NCI-H2227 treated with DMSO at 0.1 percent for 48 hours (cell line): ENCODE measurements at regions not wholly inside any gene's neighbourhood (a gene's known extent, or its start where the extent isn't known, plus 50 kb on each side); places are given as distances from the start of the nearest gene placed in this dataset.
"Not testable (repeated sequence)": the region's sequence is repeated elsewhere in the genome, so short reads cannot be mapped to it uniquely, and the experiment has no call there.

Experiments used
- DNase-seq: peaks from one replicate; lab custom pipeline; 2025; lab: John Stamatoyannopoulos, UW

DNA sequence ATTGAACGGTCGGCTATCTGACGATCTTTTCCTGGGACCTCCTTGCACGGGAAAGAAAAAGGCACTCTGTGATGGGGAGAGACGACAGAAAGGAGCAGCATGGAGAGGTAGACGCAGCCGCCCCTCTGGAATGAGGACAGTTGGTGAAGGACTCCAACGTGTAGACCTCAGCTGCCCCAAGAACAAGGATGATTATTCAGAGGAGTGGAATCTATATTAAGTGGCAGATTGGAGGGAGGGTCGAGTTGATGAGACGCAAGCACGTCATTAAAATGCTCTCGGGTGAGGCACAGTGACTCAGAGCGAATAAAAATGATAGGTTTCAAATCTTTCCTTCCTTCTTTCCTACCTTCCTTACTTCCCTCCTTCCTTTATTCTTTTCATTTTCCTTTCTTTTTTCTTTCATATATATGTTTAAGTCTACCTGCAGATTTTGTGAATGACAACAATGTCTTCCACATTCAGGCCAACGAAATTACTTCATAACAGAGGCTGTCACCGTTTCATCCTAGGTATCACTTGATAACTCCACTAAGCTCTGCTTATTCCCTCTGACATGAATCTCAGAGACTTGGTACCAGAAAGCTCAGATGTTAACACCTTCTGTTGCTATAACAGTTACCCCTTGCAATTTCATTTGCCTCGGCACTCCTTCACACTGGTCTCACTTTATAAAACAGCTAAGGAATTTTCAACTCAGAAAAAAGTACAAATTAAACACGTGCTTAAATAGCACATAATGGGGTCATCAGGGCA is 110.0 kb upstream of the PPARGC1A start:
- DNase-seq, result no peak

GRCh38 chr4:23993373-23993772 is 103.5 kb upstream of the PPARGC1A start:
- DNase-seq, result no peak

DNA sequence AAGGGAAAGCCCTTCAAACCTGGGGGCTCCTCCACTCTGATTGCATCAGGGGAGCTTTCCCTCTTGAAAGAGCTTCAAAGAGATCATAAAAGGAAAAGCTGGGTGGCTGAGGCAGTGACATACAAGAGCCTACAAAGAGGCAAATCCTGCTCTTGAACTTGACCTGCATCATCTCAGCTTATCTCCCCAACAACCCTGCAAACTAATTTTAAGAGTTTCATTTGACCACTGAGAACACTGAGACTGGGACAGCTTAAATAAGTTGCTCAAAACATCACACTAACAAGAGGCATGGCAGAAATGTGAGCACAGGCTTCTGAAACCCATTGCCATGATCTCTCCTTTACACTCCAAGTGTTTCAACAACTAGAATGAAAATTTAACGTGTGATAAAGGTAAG is 101.6 kb upstream of the PPARGC1A start:
- no peak for DNase-seq

GRCh38 chr4:23986270-23986669 is 96.4 kb upstream of the PPARGC1A start:
- no peak for DNase-seq

DNA sequence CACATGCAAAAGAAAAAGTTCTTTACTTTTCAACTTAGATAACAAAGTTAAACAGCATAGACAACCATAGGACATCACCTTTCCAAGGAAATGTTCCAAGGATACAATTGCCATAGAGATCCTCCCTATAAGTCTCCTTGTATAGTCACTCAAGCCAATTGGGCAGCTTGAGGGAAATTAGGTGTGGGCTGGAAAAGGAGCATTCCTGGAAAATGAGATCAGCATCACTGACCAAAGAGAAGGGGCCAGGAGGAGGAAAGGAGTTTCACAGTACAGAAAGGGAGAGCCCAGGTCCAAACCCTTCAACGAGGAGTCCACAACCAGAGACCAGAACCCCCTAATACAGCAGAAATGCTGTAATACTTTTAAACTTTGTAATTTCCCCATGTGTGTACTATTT is 91.5 kb upstream of the PPARGC1A start:
- no peak for DNase-seq

GRCh38 chr4:23979534-23979933 is 89.7 kb upstream of the PPARGC1A start:
- DNase-seq, result no peak

DNA sequence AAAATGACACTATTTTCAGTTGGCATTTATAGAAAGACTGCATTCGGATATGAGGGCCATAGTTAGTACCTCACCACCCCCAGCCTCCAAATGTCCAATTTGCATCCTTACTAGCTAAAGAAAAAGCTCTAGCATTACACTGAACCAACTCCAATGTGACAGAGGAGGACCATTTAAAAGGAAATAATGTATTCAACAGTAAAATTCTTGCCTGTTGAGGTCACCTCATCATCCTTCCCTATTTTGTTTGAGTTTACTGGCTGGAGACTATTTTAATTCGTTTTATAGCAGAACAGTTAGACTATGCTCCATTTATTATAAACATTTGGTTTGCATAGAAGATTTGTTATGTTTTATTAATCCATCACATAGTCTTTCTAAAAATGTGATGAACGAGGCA is 88.2 kb upstream of the PPARGC1A start:
- DNase-seq, result no peak

DNA sequence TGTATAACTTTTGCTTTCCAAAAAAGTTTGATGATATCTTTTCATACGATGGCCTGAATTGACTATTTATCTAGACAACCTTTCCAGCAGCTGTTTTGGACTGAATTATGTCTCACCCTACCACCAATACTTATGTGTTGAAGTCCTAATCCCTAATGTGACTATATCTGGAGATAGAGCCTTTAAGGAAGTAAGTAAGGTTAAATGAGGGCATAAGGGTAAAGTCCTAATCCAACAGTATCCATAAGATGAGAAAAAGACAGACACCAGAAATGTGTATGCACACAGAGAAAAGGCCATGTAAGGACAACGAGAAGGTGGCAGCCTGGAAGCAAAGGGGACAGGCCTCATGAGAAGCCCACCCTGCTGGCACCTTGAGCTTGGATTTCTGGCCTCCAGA is 86.6 kb upstream of the PPARGC1A start:
- DNase-seq, result no peak

DNA sequence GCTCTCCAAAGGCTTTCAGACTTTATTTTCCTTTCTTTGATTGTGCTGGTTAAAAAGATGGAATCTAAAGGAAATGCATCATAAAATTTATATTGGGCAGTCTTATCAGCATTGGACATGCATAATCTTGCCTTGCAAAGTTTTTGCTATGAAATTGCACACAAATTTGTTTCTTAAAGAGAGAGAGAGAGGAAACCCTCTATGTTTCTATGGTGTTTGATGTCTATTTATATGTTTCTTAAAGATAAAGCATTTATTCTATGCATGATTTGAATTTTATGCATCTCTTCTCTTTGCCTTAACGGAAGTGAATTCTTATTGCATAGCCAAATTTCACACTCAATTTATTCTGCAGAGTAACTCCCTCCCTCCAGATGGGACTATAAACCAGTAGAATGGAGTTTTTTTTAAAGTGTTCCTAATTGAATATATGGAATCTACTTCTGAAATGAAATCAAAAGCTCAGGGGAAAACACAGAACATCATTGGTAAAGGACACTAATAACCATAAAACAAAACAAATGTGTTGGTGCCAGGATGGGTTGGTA is 83.5 kb upstream of the PPARGC1A start:
- no peak for DNase-seq

DNA sequence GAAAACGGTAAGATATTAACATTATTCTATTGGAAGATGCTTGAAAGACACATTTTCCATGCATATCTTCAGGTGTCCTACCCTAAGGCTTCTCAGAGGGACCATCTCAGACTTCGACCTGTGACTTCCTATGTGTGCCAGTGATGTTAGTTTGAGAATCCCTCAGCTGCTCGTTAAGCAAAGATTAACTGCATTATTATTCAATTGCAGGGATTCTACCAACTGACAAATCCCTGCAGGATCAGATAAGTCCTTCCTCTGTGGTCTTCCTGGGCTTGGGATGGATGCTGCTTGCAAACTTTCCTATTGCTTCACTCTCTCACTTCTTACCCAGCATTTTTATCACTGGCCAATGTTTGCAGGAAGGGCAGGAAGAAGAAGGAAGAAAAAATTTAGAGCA is 83.0 kb upstream of the PPARGC1A start:
- no peak for DNase-seq

DNA sequence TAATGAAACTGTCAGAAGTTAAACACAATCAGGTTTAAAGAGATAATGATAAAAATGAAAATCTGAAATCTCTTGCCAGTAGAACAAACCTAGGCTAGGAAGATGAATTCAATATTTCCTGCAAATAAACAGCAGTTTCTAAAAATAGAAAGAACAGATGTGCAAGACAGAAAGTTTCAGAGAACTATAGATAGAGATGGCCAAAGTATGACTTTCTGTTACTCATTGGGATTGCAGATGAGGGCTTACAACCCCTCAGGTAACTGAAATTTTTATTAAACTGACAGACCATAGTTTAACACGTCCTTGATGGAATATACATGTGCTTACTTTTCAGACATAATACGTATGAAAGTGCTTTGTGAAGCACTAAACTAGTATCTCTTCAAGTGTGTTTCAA is 82.3 kb upstream of the PPARGC1A start:
- no peak for DNase-seq

DNA sequence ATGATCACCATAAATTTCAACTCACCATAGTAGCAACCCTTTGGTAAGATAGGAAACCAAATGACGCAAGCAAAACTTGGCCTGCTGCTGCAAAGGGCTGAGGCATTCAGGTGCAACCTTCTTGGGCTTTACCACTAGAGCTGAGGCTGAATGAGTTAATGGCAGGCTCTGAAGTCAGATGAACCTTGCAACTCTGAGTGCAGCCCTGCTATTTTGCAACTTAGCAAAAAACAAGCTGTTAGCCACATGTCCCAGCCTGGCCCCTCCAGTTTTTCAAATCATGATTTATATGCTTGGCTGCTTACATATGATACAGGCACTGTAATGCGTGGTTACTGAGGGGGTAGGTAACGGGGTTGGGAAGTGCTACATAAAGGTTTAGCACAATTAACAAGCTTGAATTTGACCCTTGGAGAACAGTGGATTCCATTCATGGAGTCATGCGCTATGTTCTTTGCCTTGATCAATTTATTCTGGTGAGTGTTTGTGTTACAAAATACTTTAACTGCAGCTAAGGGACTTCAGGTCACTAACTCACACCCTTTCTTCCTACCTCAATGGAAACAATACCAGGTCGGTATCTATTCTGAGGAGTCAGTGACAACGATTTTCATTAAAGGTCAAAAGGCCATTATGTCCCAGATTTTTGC is 80.5 kb upstream of the PPARGC1A start:
- no peak for DNase-seq

- DNase-seq, result no peak
Measured at GRCh38 chr4:23969635-23970145, 79.8 kb upstream of the PPARGC1A start.

- no peak for DNase-seq
Measured at GRCh38 chr4:23967281-23967680, 77.4 kb upstream of the PPARGC1A start.

DNA sequence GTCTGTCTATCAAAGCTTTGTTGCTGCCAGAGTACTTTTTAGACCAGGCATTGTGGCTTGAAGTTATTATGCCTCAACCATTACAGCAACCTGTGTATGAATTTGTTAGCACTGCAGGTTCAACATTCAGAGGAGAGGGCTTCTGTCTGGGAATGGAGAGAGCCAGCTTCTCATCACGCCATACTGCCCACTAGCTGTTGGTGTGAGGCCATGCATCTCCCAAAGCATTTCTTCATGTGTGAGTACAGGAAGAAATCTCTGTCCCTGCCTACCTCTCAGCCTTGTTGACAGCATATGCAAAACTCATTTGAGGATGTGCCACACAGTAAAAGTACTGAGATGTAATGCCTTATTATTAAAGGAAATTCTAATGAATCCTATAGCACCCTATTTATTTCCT is 76.9 kb upstream of the PPARGC1A start:
- no peak for DNase-seq

DNA sequence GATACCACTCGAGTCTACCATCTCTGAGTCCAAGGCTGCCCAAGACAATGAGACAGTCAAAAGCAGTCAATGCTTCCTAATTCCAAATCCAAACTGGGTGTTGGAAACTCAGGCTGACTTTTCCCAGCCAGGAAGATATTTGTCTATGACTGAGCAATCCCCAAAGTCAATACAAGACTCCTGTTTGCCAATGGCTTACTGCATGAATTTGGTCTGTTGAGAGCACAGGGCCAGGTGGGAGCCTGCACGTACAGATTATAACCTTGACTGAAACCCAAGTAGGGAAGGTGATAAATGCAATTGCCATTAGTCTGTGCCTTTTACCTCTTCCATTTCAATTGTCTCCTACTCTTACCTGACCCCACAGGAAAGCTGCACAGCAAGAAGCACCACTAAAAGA is 72.6 kb upstream of the PPARGC1A start:
- no peak for DNase-seq

DNA sequence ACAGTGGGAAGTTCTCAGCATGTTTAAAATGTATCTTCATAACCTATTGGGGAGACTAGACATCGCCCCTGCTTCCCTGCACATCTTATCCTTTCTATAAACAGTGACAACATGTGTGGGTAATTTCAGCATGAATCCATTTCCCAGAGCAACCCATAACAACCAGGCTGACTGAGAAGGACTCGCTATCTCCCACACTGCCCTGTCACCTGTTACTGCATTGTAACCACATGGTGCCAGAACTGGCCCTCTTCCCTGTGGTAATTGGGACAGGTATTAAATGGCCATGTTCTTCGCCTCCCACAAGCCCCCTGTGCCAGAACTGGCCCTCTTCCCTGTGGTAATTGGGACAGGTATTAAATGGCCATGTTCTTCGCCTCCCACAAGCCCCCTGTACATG is 71.5 kb upstream of the PPARGC1A start:
- DNase-seq, result not testable (repeated sequence)

DNA sequence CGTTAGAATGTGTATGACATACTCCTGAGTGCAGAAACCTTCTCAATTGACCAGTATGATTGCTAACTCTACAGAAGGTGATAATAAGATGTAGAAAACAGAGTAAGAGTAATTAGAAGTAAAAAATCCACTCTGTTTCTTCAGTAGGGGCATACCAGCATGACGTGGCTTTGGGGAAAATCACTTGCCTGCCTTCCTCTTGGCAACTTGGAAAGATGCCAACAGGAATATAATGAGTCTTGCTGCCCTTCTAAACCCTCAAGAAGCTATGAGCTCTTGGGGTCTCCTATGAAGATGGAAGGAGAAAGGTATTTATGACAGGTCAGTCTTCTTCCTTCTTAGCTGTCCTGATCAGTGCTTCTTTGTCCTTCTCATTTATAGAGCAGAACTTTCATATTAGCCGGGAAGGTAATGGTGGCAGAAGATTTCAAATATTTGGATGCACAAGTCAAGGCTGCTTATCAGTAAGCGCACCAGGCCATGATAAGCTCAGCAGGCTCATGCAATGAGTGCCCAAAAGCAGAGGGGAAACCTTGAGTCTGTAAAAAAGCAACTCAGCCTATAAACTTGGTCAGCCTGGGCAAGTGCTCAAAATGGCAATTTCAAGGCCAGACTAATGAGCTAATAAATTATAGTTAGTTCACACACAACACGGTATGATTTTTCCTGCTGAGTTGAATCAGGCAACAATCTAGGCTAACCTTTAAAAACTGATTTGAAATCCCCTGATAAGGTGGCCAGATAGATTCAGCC is 69.7 kb upstream of the PPARGC1A start:
- DNase-seq, result no peak

DNA sequence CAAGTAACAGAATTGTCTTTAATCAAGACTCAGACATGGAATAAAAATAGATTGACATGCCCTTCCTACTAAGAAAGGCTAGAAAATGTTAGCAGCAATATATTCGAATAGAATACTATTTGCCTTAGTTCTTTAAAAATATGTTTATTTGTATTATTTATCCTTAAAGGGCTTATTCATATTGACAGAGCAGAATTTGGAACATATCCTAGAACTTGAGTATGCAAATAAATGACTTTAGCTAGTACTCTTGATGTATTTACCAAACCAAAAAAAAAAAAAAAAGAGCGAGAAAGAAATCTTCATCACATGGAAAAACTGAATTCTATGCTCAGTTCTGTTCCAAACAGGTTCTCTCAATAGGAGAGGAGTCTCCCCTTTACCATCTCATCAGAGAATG is 68.9 kb upstream of the PPARGC1A start:
- no peak for DNase-seq

GRCh38 chr4:23957465-23957864 is 67.6 kb upstream of the PPARGC1A start:
- DNase-seq, result no peak

- DNase-seq, result no peak
Measured at GRCh38 chr4:23956601-23957364, 66.9 kb upstream of the PPARGC1A start.

GRCh38 chr4:23952258-23952657 is 62.4 kb upstream of the PPARGC1A start:
- DNase-seq, result no peak
